Pancreas (tissue), 10 donors: ENCODE measurements at regions not wholly inside any gene's neighbourhood (a gene's known extent, or its start where the extent isn't known, plus 50 kb on each side); places are given as distances from the start of the nearest gene placed in this dataset.

Experiments
- ATAC-seq, 4 donors: fragments of 200-7000 bp; cut with Tn5 transposase; one replicate each; pipeline versions ENCODE4 v1.8.0 to v1.9.1; 2020; ENCODE audit warnings: mild to moderate bottlenecking in 4 of 4, moderate library complexity in 4 of 4
- DNase-seq, 6 donors: peaks; one replicate each; pipeline ENCODE4 v3.0.0-alpha.2; 2020
- FAIRE-seq: peaks from 2 replicates; lab custom pipeline; 2012; peaks lifted over from hg19 to GRCh38; lab: Jason Lieb, UNC
- H3K27ac ChIP-seq, 4 donors: fragments of 200-600 bp; sonication (generic); 1 replicate in 3 of 4; 2 replicates in 1 of 4; pipeline versions ENCODE4 v1.5.0 to v1.8.0; 2020
- H3K27me3 ChIP-seq, 4 donors: fragments of 200-600 bp; one replicate each; pipeline ENCODE4 v1.8.0; 2021
- H3K36me3 ChIP-seq, 3 donors: fragments of 200-600 bp; sonication (generic) in 1 of 3; one replicate each; pipeline versions ENCODE4 v1.5.0 to v1.8.0; 2020 to 2021
- H3K4me1 ChIP-seq, 3 donors: fragments of 200-600 bp; one replicate each; pipeline ENCODE4 v1.8.0; 2021
- H3K4me3 ChIP-seq, 4 donors: fragments of 200-600 bp; sonication (generic) in 2 of 4; one replicate each; pipeline versions ENCODE4 v1.5.0 to v1.8.0; 2020 to 2021
- H3K9me3 ChIP-seq, 4 donors: fragments of 200-600 bp; one replicate each; pipeline ENCODE4 v1.8.0; 2021
- CTCF ChIP-seq, 4 donors: fragments of 200-600 bp; sonication (generic) in 3 of 4; IDR thresholded peaks; one replicate each; pipeline versions ENCODE4 v1.5.0 to v1.8.0; 2021; ENCODE audit warnings: antibody characterized with exemption in 4 of 4
- WGBS, 2 donors: extraction: QIAGEN DNeasy Blood & Tissue Kit; methylation state at CpG; one replicate each; pipeline ENCODE4 v1.1.7; 2013; 5-methylcytosine and 5-hydroxymethylcytosine counted together
- intact Hi-C, 3 donors: fragments of 100-400 bp; cut with DNase I; formaldehyde crosslinking; loops; one replicate each; pipeline versions ENCODE4 v1.11.1 to v1.14.2; 2022
- donor health status: healthy with polysubstance abuse.
- donor health status: DM: no; HTN: no; CAD: no; lungs with moderate emphysema.
- donor health status: DM: no; HTN: no; CAD: no.
- donor health status: control.
- donor health status: control.
- donor health status: Bipolar disorder and iron deficiency.
- donor health status: DM: yes; HTN: yes; CAD: no.
- donor health status: DM: no; HTN: no; CAD: no.
- donor health status: DM: no; HTN: no; CAD: no.
- donor health status: DM: yes; HTN: yes; CAD: no.

DNA sequence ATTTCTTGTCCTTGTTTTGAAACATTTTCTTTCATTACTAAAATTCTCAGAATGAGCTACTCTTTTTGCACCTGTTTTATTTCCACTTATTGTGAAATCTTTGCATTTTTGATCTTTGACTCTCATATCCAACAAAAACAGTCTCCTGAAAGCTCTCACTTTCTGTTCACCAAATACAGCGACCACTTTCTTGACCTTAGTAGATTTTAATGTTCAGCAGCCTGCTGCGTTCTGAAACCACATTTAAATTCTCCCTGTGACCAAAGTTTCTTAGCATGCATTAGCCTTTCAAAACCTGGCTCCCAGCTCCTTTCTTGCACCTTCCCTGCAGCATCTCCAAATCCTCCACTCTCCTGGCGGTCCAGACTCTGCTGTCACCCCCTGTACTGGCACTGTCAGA is 404.4 kb upstream of the PDE3A start:
- no peaks in the 10 kb centered on the region for H3K9me3 ChIP-seq
- H3K4me1 ChIP-seq = peaks cover 5 to 13% (median 5%) of the 10 kb centered on the region in 3 donors
- ATAC-seq (no peak), FAIRE-seq (no peak), DNase-seq (no peak)
- 85 to 87% methylated on average over 3 of the region's 3 CpGs for WGBS, 2 donors
- no peak for TF ChIP-seq CTCF (IDR thresholded peaks at IDR 0.05)
- H3K36me3 ChIP-seq = no peaks in the 10 kb centered on the region
- H3K27me3 ChIP-seq = no peaks in the 10 kb centered on the region
- H3K27ac ChIP-seq = no peak overlapping the region
- no peak overlapping the region for H3K4me3 ChIP-seq
- intact Hi-C loops = no loop called here

- FAIRE-seq (no peak), ATAC-seq (no peak), DNase-seq (no peak)
- Histone ChIP-seq H3K4me3 (no peak overlapping the region), H3K27ac (no peak overlapping the region), H3K4me1 (peaks cover 8 to 13% (median 10%) of the 10 kb centered on the region in 3 donors), H3K9me3 (no peaks in the 10 kb centered on the region), H3K27me3 (no peaks in the 10 kb centered on the region), H3K36me3 (no peaks in the 10 kb centered on the region)
- intact Hi-C loops = no loop called here
- WGBS, 2 donors = 78 to 89% methylated on average over 3 of the region's 3 CpGs
- TF ChIP-seq CTCF (IDR thresholded peaks at IDR 0.05) = no peak
These were observed 403.8 kb upstream of the PDE3A start for GRCh38 chr12:19964549-19964948.

DNA sequence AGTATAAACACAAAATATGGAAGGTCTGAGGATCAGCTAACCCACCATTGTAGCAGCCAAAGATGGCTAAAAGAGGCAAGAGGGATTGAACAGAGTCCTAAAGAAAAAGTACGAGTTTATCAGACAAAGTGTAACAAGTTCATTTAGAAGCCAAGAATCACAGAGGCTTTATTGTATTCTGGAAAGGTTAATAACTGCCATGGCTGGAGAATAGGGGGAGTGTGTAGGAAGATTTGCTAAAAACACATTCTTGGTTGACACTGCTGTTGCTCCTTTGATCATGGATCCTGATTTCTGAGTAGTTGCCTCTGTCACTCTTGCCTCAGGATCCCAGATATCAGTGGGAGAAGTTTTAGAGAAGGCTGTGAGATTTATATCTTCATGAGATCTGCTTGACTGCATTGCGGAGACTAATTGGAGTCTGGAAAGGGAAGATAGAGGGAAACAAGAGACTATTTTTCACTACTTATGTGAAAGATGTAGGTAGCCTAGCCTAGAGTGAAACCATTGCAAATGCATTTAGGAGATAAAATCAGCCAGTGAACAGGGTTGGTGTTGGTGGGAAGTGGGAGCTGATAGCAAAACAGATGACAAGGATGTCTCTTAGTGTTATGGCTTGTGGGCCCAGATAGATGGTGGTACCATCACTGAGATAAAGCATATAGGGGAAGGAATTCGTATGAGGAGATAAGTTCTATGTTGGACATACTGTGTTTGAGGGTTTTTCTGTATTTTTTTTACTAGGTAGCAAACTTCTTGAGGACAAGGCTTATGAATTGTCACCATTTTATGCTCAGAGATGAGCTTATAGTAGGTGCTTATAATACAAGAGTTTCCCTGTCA is 402.9 kb upstream of the PDE3A start:
- DNase-seq = no peak
- intact Hi-C loops = no loop called here
- WGBS, 2 donors = 68 to 78% methylated on average over 3 of the region's 3 CpGs
- Histone ChIP-seq H3K9me3 (no peaks in the 10 kb centered on the region), H3K4me3 (no peak overlapping the region), H3K36me3 (no peaks in the 10 kb centered on the region), H3K27me3 (no peaks in the 10 kb centered on the region), H3K4me1 (peaks cover 8 to 21% (median 19%) of the 10 kb centered on the region in 3 donors), H3K27ac (no peak overlapping the region)
- ATAC-seq = no peak
- FAIRE-seq = no peak
- TF ChIP-seq CTCF (IDR thresholded peaks at IDR 0.05) = no peak

- H3K27me3 ChIP-seq = no peaks in the 10 kb centered on the region
- intact Hi-C loops = no loop called here
- TF ChIP-seq CTCF (IDR thresholded peaks at IDR 0.05) = no peak
- no peaks in the 10 kb centered on the region for H3K36me3 ChIP-seq
- 48 to 50% methylated on average over 4 of the region's 4 CpGs for WGBS, 2 donors
- H3K4me3 ChIP-seq = no peak overlapping the region
- no peaks in the 10 kb centered on the region for H3K9me3 ChIP-seq
- peak in 2 of 4 donors; percentile 10 to 14 for ATAC-seq
- peaks cover 16 to 32% (median 31%) of the 10 kb centered on the region in 3 donors for H3K4me1 ChIP-seq
- FAIRE-seq = no peak
- H3K27ac ChIP-seq = peak overlapping the region in 2 of 4 donors; percentile 25 to 26
- DNase-seq = no peak
These were observed 401.3 kb upstream of the PDE3A start for GRCh38 chr12:19967001-19967400.

DNA sequence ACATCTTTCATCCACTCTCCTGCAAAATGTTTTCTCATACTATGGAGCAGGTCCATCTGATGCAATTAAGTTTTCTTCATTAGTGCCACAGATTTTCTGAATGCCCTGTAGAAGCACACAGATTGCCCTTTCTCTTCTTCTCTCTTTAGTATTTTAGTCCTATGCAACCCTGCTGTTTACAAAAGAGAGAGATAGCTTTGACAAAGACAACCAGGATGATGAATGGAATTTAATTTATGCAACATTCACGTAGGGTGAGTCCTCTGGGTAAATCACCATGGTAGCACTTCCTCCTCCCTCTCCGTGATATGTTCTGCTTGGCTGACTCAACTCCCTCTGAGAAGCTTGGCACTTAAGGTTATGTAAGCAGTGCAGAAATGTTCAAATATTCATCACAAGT is 400.9 kb upstream of the PDE3A start:
- no peak for FAIRE-seq
- no peaks in the 10 kb centered on the region for H3K36me3 ChIP-seq
- intact Hi-C loops = no loop called here
- no peaks in the 10 kb centered on the region for H3K9me3 ChIP-seq
- H3K4me1 ChIP-seq = peaks cover 20 to 36% (median 35%) of the 10 kb centered on the region in 3 donors
- no peak for TF ChIP-seq CTCF (IDR thresholded peaks at IDR 0.05)
- peak overlapping the region in 1 of 4 donors; percentile 25 for H3K27ac ChIP-seq
- WGBS, 2 donors = 19 to 21% methylated on average over 2 of the region's 2 CpGs
- no peak overlapping the region for H3K4me3 ChIP-seq
- peak in 3 of 4 donors; percentile 10 to 72 (median 40) for ATAC-seq
- no peaks in the 10 kb centered on the region for H3K27me3 ChIP-seq
- peak in 2 of 6 donors; percentile 19 to 30 for DNase-seq
